ENCODE measurements at regions not wholly inside any gene's neighbourhood (a gene's known extent, or its start where the extent isn't known, plus 50 kb on each side); places are given as distances from the start of the nearest gene placed in this dataset.

- H3K9ac ChIP-seq (ENCODE audit: control insufficient read depth, insufficient read depth, low read length) = no peak overlapping the region
- in situ Hi-C loops (cut with MboI) (no loop called here), intact Hi-C loops (cut with micrococcal nuclease; ENCODE audit: unreplicated experiment) (no loop called here)
- no peak overlapping the region for H2AFZ ChIP-seq (ENCODE audit: control insufficient read depth, low read depth, low read length)
- no peak for TF ChIP-seq TARDBP (IDR thresholded peaks at IDR 0.05; ENCODE audit: borderline replicate concordance)
- TF ChIP-seq ETV6 (conservative IDR thresholded peaks at IDR 0.05 in 1 of 2, IDR thresholded peaks at IDR 0.05 in 1 of 2; ENCODE audit: borderline replicate concordance in 1 of 2, low read depth in 1 of 2) = no peak
- TF ChIP-seq, protein P1, sequence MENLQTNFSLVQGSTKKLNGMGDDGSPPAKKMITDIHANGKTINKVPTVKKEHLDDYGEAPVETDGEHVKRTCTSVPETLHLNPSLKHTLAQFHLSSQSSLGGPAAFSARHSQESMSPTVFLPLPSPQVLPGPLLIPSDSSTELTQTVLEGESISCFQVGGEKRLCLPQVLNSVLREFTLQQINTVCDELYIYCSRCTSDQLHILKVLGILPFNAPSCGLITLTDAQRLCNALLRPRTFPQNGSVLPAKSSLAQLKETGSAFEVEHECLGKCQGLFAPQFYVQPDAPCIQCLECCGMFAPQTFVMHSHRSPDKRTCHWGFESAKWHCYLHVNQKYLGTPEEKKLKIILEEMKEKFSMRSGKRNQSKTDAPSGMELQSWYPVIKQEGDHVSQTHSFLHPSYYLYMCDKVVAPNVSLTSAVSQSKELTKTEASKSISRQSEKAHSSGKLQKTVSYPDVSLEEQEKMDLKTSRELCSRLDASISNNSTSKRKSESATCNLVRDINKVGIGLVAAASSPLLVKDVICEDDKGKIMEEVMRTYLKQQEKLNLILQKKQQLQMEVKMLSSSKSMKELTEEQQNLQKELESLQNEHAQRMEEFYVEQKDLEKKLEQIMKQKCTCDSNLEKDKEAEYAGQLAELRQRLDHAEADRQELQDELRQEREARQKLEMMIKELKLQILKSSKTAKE (IDR thresholded peaks at IDR 0.05; ENCODE audit: low read depth, poor library complexity, severe bottlenecking) = no peak
- no peak for TF ChIP-seq BCL11A (IDR thresholded peaks at IDR 0.05; ENCODE audit: low read depth, low read length)
- TF ChIP-seq STAT1 (conservative IDR thresholded peaks at IDR 0.05) = no peak
- no peak for TF ChIP-seq ZNF687 (IDR thresholded peaks at IDR 0.05)
- no peak for TF ChIP-seq REST (IDR thresholded peaks at IDR 0.05; ENCODE audit: low read depth, low read length)
- no peak for TF ChIP-seq MTA3 (IDR thresholded peaks at IDR 0.05; ENCODE audit: borderline replicate concordance, low read length)
- TF ChIP-seq USF2 (IDR thresholded peaks at IDR 0.05; ENCODE audit: borderline replicate concordance, low read depth, low read length) = no peak
- no peak for TF ChIP-seq KAT2A (conservative IDR thresholded peaks at IDR 0.05; ENCODE audit: control insufficient read depth, low read depth, low read length)
- ChIA-PET SMC1A (ENCODE audit: uncharacterized antibody, unreplicated experiment) (no interaction called here), RAD21 (ENCODE audit: unreplicated experiment) (no interaction called here), POLR2A (no interaction called here), CTCF (no interaction called here)
- no peak overlapping the region for H3K4me2 ChIP-seq (ENCODE audit: control insufficient read depth, insufficient read depth)
- no peak for ATAC-seq
- DNase-seq (ENCODE audit: low read depth, low spot score) = no peak
- no peaks in the 10 kb centered on the region for H3K27me3 ChIP-seq (replicated peaks in 1 of 2; ENCODE audit: control insufficient read depth in 2 of 2, insufficient read depth in 2 of 2, low read length in 1 of 2)
- 95% methylated on average over 3 of the region's 3 CpGs for WGBS (ENCODE audit: insufficient coverage, insufficient replicate concordance, low lambda C conversion rate, missing lambda C conversion rate)
- no peak overlapping the region for H3K4me3 ChIP-seq
- H3K36me3 ChIP-seq (ENCODE audit: control insufficient read depth in 2 of 2, insufficient read depth in 2 of 2, low read length in 1 of 2) = no peaks in the 10 kb centered on the region
- no peak overlapping the region for H3K27ac ChIP-seq (ENCODE audit: control insufficient read depth, insufficient read depth)
- no peaks in the 10 kb centered on the region for H3K79me2 ChIP-seq (ENCODE audit: control insufficient read depth, insufficient read depth, low read length)
- H3K9me3 ChIP-seq (replicated peaks; ENCODE audit: control insufficient read depth, insufficient read depth, low read length) = no peaks in the 10 kb centered on the region
- BruUV-seq (replicated peaks) = no TSS peak
- FAIRE-seq = no peak
- no peaks in the 10 kb centered on the region for H4K20me1 ChIP-seq (ENCODE audit: control insufficient read depth, insufficient read depth)
- no peaks in the 10 kb centered on the region for H3K4me1 ChIP-seq (ENCODE audit: control insufficient read depth, insufficient read depth, low read length)
These were observed 55.2 kb upstream of the UGP2 start for GRCh38 chr2:63786471-63786870.

All from GM12878 (cell line).